Neural cell (in vitro differentiated cells): ENCODE measurements at regions not wholly inside any gene's neighbourhood (a gene's known extent, or its start where the extent isn't known, plus 50 kb on each side); places are given as distances from the start of the nearest gene placed in this dataset.

Source experiments
- H2AFZ ChIP-seq: fragments of 200-600, 300-800 bp; sonication (generic), shearing (Covaris generic); 2 replicates; pipeline ENCODE4 v1.6.0; 2014; ENCODE audit warnings: low read depth, mild to moderate bottlenecking, antibody characterized with exemption, low read length, moderate library complexity
- H3F3A ChIP-seq: fragments of 200-600 bp; shearing (Covaris generic); 2 replicates; pipeline ENCODE4 v1.6.1; 2016; ENCODE audit warnings: mild to moderate bottlenecking, moderate library complexity, mixed read lengths, antibody characterized with exemption, low read length; ENCODE audit not compliant: insufficient read depth, poor library complexity, severe bottlenecking
- H3K27ac ChIP-seq: fragments of 200-600, 300-800 bp; sonication (generic), shearing (Covaris generic); 2 replicates; pipeline ENCODE4 v1.5.1; 2014; ENCODE audit warnings: mild to moderate bottlenecking, low read length, moderate library complexity
- H3K27me3 ChIP-seq: fragments of 300-800, 200-600 bp; sonication (generic), shearing (Covaris generic); 2 replicates; pipeline ENCODE4 v1.6.0; 2014; ENCODE audit warnings: mild to moderate bottlenecking, low read depth, low read length, moderate library complexity; ENCODE audit not compliant: insufficient read depth
- H3K36me3 ChIP-seq: fragments of 300-800, 200-600 bp; sonication (generic), shearing (Covaris generic); 2 replicates; pipeline ENCODE4 v1.5.1; 2014; ENCODE audit warnings: mild to moderate bottlenecking, antibody characterized with exemption, low read length, moderate library complexity; ENCODE audit not compliant: insufficient read depth
- H3K4me2 ChIP-seq: fragments of 300-800, 200-600 bp; sonication (generic), shearing (Covaris generic); 2 replicates; pipeline ENCODE4 v1.6.0; 2014; ENCODE audit warnings: mild to moderate bottlenecking, low read length
- H3K4me3 ChIP-seq: fragments of 300-800, 200-600 bp; sonication (generic), shearing (Covaris generic); 2 replicates; pipeline ENCODE4 v1.5.1; 2014; ENCODE audit warnings: mild to moderate bottlenecking, low read length, moderate library complexity
- H3K79me2 ChIP-seq: fragments of 200-600 bp; shearing (Covaris generic); replicated peaks from 2 replicates; pipeline ENCODE4 v1.6.0; 2014; ENCODE audit warnings: mild to moderate bottlenecking, low read length, moderate library complexity; ENCODE audit not compliant: insufficient read depth
- H3K9ac ChIP-seq: fragments of 300-800, 200-600 bp; sonication (generic), shearing (Covaris generic); 2 replicates; pipeline ENCODE4 v1.6.1; 2016; ENCODE audit warnings: mild to moderate bottlenecking, low read length, mixed read lengths
- H3K9me2 ChIP-seq: fragments of 200-600 bp; shearing (Covaris generic); 2 replicates; pipeline ENCODE4 v1.6.1; 2016; ENCODE audit warnings: mild to moderate bottlenecking, low read length, mixed read lengths; ENCODE audit not compliant: insufficient read depth
- H3K9me3 ChIP-seq: fragments of 200-600, 300-800 bp; sonication (generic), shearing (Covaris generic); 2 replicates; pipeline ENCODE4 v1.6.1; 2016; ENCODE audit warnings: mild to moderate bottlenecking, mixed run types, low read length, moderate library complexity, mixed read lengths
- H4K20me1 ChIP-seq: fragments of 200-600 bp; shearing (Covaris generic); 2 replicates; pipeline ENCODE4 v1.6.1; 2016; ENCODE audit warnings: mild to moderate bottlenecking, mixed run types; ENCODE audit not compliant: insufficient read depth
- EP300 ChIP-seq: fragments of 450-650 bp; conservative IDR thresholded peaks from 2 replicates; pipeline ENCODE4 v1.6.1; 2014; ENCODE audit warnings: antibody characterized with exemption, mild to moderate bottlenecking, moderate library complexity; ENCODE audit not compliant: poor library complexity, severe bottlenecking
- EZH2 ChIP-seq: fragments of 200-600, 300-800 bp; shearing (Covaris generic), sonication (generic); IDR thresholded peaks from 2 replicates; pipeline ENCODE4 v1.6.1; 2014; ENCODE audit warnings: antibody characterized with exemption, low read length, borderline replicate concordance, mild to moderate bottlenecking; ENCODE audit not compliant: insufficient read depth, poor library complexity, severe bottlenecking
- MXI1 ChIP-seq: fragments of 450-650 bp; conservative IDR thresholded peaks from 2 replicates; pipeline ENCODE4 v1.6.1; 2014; ENCODE audit warnings: antibody characterized with exemption, mild to moderate bottlenecking; ENCODE audit not compliant: poor library complexity, severe bottlenecking
- POLR2AphosphoS5 ChIP-seq: IDR thresholded peaks from 2 replicates; pipeline ENCODE4 v1.6.1; 2012
- RAD21 ChIP-seq: fragments of 450-650 bp; conservative IDR thresholded peaks from 2 replicates; pipeline ENCODE4 v1.6.1; 2014; ENCODE audit warnings: antibody characterized with exemption, mild to moderate bottlenecking, moderate library complexity
- SMC3 ChIP-seq: fragments of 450-650 bp; conservative IDR thresholded peaks from 2 replicates; pipeline ENCODE4 v1.6.1; 2014; ENCODE audit warnings: antibody characterized with exemption, mild to moderate bottlenecking, moderate library complexity; ENCODE audit not compliant: poor library complexity
- TAF1 ChIP-seq: IDR thresholded peaks from 2 replicates; pipeline ENCODE4 v1.6.1; 2012; ENCODE audit warnings: low read depth
- TF ChIP-seq, protein P1 (sequence below): fragments of 450-650 bp; IDR thresholded peaks from 2 replicates; pipeline ENCODE4 v1.5.1; 2014; ENCODE audit warnings: antibody characterized with exemption, mild to moderate bottlenecking, moderate library complexity; ENCODE audit not compliant: poor library complexity, severe bottlenecking
- TF ChIP-seq, protein P2 (sequence below): IDR thresholded peaks from 2 replicates; pipeline ENCODE4 v1.6.1; 2012; ENCODE audit warnings: borderline replicate concordance

DNA sequence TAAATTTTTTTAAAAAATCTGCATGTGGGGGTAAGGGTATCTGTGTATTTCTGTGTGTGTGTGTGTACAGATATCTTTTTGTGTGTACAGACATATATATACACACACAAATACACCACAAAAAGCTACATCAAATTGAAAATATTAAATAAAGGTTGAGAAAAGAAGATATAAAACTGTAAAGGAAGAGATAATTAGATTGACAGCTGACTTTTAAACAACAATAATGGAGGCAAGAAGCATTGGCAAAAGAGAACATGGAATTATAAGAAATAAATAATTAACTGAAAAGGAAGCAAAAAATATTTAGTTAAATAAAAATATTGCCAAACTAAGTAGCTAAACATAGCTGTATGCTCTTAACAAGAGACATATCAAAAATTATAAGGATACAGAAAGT, 291.4 kb downstream of the FSCB start:
- no peaks in the 10 kb centered on the region for H3K27me3 ChIP-seq
- H3K9me2 ChIP-seq: no peaks in the 10 kb centered on the region
- no peaks in the 10 kb centered on the region for H3F3A ChIP-seq
- TF ChIP-seq, protein P1, sequence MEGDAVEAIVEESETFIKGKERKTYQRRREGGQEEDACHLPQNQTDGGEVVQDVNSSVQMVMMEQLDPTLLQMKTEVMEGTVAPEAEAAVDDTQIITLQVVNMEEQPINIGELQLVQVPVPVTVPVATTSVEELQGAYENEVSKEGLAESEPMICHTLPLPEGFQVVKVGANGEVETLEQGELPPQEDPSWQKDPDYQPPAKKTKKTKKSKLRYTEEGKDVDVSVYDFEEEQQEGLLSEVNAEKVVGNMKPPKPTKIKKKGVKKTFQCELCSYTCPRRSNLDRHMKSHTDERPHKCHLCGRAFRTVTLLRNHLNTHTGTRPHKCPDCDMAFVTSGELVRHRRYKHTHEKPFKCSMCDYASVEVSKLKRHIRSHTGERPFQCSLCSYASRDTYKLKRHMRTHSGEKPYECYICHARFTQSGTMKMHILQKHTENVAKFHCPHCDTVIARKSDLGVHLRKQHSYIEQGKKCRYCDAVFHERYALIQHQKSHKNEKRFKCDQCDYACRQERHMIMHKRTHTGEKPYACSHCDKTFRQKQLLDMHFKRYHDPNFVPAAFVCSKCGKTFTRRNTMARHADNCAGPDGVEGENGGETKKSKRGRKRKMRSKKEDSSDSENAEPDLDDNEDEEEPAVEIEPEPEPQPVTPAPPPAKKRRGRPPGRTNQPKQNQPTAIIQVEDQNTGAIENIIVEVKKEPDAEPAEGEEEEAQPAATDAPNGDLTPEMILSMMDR: no peak
- TF ChIP-seq POLR2AphosphoS5: no peak
- TF ChIP-seq EP300: no peak
- TF ChIP-seq, protein P2, sequence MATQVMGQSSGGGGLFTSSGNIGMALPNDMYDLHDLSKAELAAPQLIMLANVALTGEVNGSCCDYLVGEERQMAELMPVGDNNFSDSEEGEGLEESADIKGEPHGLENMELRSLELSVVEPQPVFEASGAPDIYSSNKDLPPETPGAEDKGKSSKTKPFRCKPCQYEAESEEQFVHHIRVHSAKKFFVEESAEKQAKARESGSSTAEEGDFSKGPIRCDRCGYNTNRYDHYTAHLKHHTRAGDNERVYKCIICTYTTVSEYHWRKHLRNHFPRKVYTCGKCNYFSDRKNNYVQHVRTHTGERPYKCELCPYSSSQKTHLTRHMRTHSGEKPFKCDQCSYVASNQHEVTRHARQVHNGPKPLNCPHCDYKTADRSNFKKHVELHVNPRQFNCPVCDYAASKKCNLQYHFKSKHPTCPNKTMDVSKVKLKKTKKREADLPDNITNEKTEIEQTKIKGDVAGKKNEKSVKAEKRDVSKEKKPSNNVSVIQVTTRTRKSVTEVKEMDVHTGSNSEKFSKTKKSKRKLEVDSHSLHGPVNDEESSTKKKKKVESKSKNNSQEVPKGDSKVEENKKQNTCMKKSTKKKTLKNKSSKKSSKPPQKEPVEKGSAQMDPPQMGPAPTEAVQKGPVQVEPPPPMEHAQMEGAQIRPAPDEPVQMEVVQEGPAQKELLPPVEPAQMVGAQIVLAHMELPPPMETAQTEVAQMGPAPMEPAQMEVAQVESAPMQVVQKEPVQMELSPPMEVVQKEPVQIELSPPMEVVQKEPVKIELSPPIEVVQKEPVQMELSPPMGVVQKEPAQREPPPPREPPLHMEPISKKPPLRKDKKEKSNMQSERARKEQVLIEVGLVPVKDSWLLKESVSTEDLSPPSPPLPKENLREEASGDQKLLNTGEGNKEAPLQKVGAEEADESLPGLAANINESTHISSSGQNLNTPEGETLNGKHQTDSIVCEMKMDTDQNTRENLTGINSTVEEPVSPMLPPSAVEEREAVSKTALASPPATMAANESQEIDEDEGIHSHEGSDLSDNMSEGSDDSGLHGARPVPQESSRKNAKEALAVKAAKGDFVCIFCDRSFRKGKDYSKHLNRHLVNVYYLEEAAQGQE: no peak
- TF ChIP-seq MXI1: no peak
- TF ChIP-seq SMC3: no peak
- no peak for TF ChIP-seq RAD21
- no peak for TF ChIP-seq TAF1
- TF ChIP-seq EZH2: no peak
- H3K4me3 ChIP-seq: no peak overlapping the region
- H2AFZ ChIP-seq: no peak overlapping the region
- H3K9me3 ChIP-seq: no peaks in the 10 kb centered on the region
- no peaks in the 10 kb centered on the region for H3K79me2 ChIP-seq
- H4K20me1 ChIP-seq: no peaks in the 10 kb centered on the region
- H3K9ac ChIP-seq: no peak overlapping the region
- H3K27ac ChIP-seq: no peak overlapping the region
- no peak overlapping the region for H3K4me2 ChIP-seq
- no peaks in the 10 kb centered on the region for H3K36me3 ChIP-seq

DNA sequence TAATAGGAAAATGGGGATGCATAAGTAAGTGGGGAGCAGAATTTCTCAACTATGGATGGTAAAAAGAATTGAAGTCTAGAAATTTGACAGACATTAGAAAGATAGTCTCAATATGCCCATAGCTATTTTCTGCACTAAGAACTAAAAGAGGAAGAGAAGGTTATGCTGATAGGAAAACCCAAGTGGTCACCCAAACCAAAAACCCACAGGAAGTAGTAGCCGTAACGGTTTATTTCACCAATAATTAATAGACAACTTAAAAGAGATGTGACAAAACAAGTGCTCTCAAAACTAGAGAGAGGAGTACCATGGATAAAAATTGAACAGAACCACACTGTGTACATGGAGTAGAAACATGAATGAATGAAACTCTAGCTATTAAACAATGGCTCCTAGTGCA, 295.4 kb downstream of the FSCB start:
- no peak overlapping the region for H3K4me3 ChIP-seq
- no peaks in the 10 kb centered on the region for H3K9me3 ChIP-seq
- H2AFZ ChIP-seq: no peak overlapping the region
- TF ChIP-seq, protein P2: no peak
- TF ChIP-seq EP300: no peak
- no peak for TF ChIP-seq RAD21
- no peak for TF ChIP-seq EZH2
- no peak for TF ChIP-seq TAF1
- no peak for TF ChIP-seq MXI1
- no peak for TF ChIP-seq POLR2AphosphoS5
- TF ChIP-seq, protein P1: no peak
- no peak for TF ChIP-seq SMC3
- no peak overlapping the region for H3K4me2 ChIP-seq
- H3K9ac ChIP-seq: no peak overlapping the region
- no peaks in the 10 kb centered on the region for H3K27me3 ChIP-seq
- H3F3A ChIP-seq: no peaks in the 10 kb centered on the region
- H3K79me2 ChIP-seq: no peaks in the 10 kb centered on the region
- no peaks in the 10 kb centered on the region for H3K36me3 ChIP-seq
- H4K20me1 ChIP-seq: no peaks in the 10 kb centered on the region
- H3K27ac ChIP-seq: no peak overlapping the region
- no peaks in the 10 kb centered on the region for H3K9me2 ChIP-seq
